NCI-H2171 (cell line): ENCODE measurements at regions not wholly inside any gene's neighbourhood (a gene's known extent, or its start where the extent isn't known, plus 50 kb on each side); places are given as distances from the start of the nearest gene placed in this dataset.

Experiments
- DNase-seq: peaks from one replicate; lab custom pipeline; 2025; lab: John Stamatoyannopoulos, UW

DNA sequence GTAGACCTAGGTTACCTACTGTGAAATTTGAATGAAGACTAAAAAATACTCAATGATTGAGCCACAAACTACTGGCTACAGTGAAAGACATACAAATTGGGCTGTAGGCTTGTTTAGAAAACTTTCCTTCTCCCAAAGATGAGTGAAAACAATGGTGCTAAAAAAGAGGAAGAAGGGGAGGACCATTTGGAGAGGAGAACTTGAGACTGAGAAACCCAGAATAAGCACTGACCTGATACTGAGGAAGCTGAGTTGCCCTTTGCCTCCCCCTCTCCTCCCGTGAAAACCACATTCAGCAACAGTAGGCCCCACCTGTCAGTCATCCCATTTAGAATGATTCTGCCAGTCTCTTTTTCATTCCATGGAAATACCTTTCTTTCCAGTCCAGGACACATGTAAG, 484.0 kb upstream of the TGFBR2 start:
- DNase-seq = no peak

DNA sequence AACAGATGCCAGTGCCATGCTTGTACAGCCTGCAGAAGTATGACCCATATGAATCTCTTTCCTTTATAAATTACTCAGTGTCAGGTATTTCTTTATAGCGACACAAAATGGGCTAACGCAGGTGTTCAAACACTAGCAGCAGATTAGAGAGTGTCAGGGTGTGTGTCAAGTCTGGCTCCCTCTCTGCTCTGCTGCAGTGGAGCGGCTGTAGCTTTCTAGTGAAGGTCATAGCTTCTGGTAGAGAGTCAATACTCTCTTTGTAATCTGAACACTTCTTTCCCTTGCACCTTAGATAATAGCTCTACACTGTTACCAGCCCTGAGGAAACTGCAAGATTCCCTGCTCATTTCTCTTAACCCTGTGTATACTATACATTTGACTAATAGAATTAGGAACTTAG, 483.2 kb upstream of the TGFBR2 start:
- no peak for DNase-seq

GRCh38 chr3:30123755-30124154, 482.6 kb upstream of the TGFBR2 start:
- no peak for DNase-seq

- DNase-seq = no peak
Observed at GRCh38 chr3:30124435-30125370, 481.7 kb upstream of the TGFBR2 start.

- no peak for DNase-seq
Observed at GRCh38 chr3:30129765-30130164, 476.6 kb upstream of the TGFBR2 start.

GRCh38 chr3:30130391-30130790, 476.0 kb upstream of the TGFBR2 start:
- DNase-seq = no peak

GRCh38 chr3:30131191-30131590, 475.2 kb upstream of the TGFBR2 start:
- DNase-seq = no peak

- no peak for DNase-seq
Observed at GRCh38 chr3:30135190-30135589, 471.2 kb upstream of the TGFBR2 start.

DNA sequence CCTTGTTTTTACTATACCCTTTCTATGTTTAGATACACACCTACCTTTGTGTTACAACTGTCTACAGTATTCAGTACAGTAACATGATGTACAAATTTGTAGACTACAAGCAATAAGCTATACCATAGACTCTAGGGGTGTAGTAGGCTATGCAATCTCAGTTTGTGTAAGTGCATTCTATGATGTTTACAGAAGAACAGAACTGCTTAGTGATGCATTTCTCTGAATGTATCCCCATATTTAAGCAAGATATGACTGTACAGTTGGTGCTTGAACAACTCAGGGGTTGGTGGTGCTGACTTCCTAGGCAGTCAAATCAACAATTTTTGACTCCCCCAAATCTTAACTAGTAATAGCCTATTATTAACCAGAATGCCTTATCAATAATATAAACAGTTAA, 467.1 kb upstream of the TGFBR2 start:
- no peak for DNase-seq

- no peak for DNase-seq
Observed at GRCh38 chr3:30140356-30141075, 465.9 kb upstream of the TGFBR2 start.

DNA sequence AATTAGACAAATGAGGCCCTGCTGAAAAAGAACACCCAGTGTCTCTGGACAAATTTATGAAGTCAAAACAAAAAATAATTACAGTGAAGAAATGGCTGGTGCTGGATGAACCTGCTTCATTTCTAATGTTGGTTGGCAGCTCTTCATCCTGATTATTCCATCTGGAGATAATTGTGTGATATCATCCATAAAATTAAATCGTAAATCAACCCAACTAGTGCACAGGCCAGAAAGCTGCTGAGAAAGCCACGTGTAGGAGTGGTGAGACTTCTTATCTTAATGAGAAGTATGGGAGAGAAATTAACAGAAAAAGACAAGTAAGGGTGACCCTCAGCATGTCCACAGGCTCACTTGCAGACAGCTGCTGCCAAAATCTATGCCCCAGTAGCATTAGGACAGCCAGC, 465.2 kb upstream of the TGFBR2 start:
- no peak for DNase-seq

- DNase-seq = no peak
Observed at GRCh38 chr3:30141927-30142326, 464.5 kb upstream of the TGFBR2 start.

DNA sequence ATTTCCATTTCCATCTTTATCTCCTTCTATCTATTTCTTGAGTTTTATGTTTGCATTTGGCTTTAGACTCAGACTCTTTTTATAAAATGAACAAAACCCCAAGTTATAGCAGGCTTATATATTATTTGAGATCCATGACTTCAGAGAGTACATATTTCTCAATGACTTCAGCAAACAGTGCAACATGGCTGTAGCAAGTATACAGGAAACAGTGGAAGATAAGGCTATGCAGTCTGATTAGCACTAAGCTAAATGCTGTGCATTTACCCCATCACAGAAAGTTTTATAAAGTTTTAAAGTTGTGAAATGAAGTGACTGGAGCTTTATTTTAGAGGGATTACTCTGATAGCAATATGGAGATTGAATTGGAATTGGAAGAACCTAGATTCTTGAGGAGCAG, 463.5 kb upstream of the TGFBR2 start:
- no peak for DNase-seq

GRCh38 chr3:30145281-30145680, 461.1 kb upstream of the TGFBR2 start:
- no peak for DNase-seq

DNA sequence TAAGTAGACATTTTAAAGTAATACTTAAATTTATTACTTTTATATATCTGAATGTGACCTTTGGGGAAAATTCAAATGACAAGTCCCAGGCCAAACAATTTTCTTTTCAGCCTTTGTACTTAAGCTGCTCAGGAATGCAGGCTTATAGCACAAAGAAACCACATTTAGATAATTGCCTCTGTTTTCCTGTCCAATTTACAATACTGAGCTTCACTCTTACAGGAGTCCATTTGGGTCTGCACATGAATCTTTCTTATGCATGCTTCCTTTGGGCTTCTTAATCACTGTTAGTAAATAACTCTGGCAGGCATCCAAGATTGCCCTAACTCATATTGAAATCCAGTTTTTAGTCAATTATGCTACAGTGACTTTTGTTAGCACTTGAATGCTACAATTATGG, 459.4 kb upstream of the TGFBR2 start:
- DNase-seq = no peak

GRCh38 chr3:30154853-30155252, 451.5 kb upstream of the TGFBR2 start:
- DNase-seq = no peak

- DNase-seq = no peak
Observed at GRCh38 chr3:30155755-30156154, 450.6 kb upstream of the TGFBR2 start.

GRCh38 chr3:30156586-30157498, 449.6 kb upstream of the TGFBR2 start:
- DNase-seq = no peak

GRCh38 chr3:30161375-30161774, 445.0 kb upstream of the TGFBR2 start:
- DNase-seq = no peak

GRCh38 chr3:30162579-30162978, 443.8 kb upstream of the TGFBR2 start:
- DNase-seq = no peak

DNA sequence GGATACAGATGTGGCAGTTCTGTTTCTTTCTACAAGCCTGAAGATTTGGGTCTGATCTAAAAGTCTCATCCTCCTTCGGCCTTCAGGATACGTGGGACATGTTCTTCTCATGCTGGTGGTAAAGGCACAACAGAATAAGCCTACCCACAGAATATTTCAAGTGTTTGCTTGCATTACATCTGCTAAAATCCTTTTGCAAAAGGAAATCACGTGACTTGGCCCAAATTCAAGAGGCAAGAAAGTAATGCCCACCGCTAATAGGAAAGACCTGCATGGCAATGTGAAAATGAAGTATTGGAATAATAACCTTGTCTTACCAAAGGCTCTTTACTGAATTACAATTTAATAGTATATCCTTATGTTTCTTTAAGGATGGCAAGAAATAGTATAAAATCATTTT, 439.9 kb upstream of the TGFBR2 start:
- no peak for DNase-seq

DNA sequence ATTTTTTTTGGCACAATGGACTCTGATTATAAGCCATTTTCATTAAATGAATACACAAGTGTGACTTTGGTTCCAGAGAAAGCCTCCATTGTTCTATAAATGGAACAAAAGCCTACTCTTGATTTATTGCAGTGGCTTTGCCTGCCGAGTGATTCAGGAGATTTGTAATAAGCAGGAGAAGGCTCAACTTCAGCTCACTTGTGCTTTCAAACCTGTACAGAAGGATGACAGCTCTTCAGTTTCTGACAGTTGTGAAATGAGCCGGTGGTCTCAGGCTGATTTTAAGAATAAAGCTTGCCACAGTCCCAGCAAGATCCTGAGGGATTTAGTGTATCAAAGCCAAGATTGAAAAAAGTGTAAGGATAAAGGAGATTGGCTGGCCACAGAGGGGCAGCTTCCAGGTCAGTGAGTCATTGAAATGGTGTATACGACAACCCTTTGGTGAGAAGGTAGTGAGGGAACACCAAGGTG, 438.8 kb upstream of the TGFBR2 start:
- no peak for DNase-seq
